Mesothelial cell of epicardium (in vitro differentiated cells): ENCODE measurements at regions not wholly inside any gene's neighbourhood (a gene's known extent, or its start where the extent isn't known, plus 50 kb on each side); places are given as distances from the start of the nearest gene placed in this dataset.

ENCODE experiments used
- DNase-seq, 2 experiments: peaks; one replicate each; pipeline ENCODE4 v3.0.0; 2021; ENCODE audit warnings: low spot score in 2 of 2; ENCODE audit not compliant: unreplicated experiment in 2 of 2
- H3K27ac Mint-ChIP-seq: 2 replicates; pipeline ENCODE4 v1.8.0; 2021; ENCODE audit warnings: mixed read lengths
- H3K27me3 Mint-ChIP-seq: 2 replicates; pipeline ENCODE4 v1.8.0; 2021; ENCODE audit warnings: low read depth, mixed read lengths
- H3K36me3 Mint-ChIP-seq: 2 replicates; pipeline ENCODE4 v1.8.0; 2021; ENCODE audit warnings: mixed read lengths
- H3K4me1 Mint-ChIP-seq: 2 replicates; pipeline ENCODE4 v1.8.0; 2021; ENCODE audit warnings: mixed read lengths
- H3K4me3 Mint-ChIP-seq: 2 replicates; pipeline ENCODE4 v1.8.0; 2021; ENCODE audit warnings: mild to moderate bottlenecking, moderate library complexity, mixed read lengths
- H3K9me3 Mint-ChIP-seq: 2 replicates; pipeline ENCODE4 v1.8.0; 2021; ENCODE audit warnings: mixed read lengths
- CTCF ChIP-seq: fragments of 200-600 bp; sonication (generic); IDR thresholded peaks from one replicate; pipeline ENCODE4 v1.5.0; 2021; ENCODE audit warnings: antibody characterized with exemption; ENCODE audit not compliant: unreplicated experiment

GRCh38 chr1:217141711-217142110, 418.5 kb upstream of the ESRRG start:
- Mint-ChIP-seq H3K9me3 (peaks cover 8% of the 10 kb centered on the region), H3K36me3 (no peaks in the 10 kb centered on the region), H3K27me3 (peaks cover 90% of the 10 kb centered on the region), H3K4me3 (no peak overlapping the region), H3K4me1 (peaks cover 23% of the 10 kb centered on the region), H3K27ac (no peak overlapping the region)
- TF ChIP-seq CTCF: no peak
- no peak for DNase-seq

- peaks cover 31% of the 10 kb centered on the region for H3K4me1 Mint-ChIP-seq
- peaks cover 97% of the 10 kb centered on the region for H3K27me3 Mint-ChIP-seq
- no peaks in the 10 kb centered on the region for H3K36me3 Mint-ChIP-seq
- H3K4me3 Mint-ChIP-seq: peak overlapping the region; percentile 23
- DNase-seq: no peak
- peaks cover 5% of the 10 kb centered on the region for H3K9me3 Mint-ChIP-seq
- TF ChIP-seq CTCF: no peak
- H3K27ac Mint-ChIP-seq: no peak overlapping the region
Measured at GRCh38 chr1:217140041-217140901, 417.0 kb upstream of the ESRRG start.

- peak overlapping the region; percentile 16 for H3K4me3 Mint-ChIP-seq
- peaks cover 38% of the 10 kb centered on the region for H3K4me1 Mint-ChIP-seq
- no peak for DNase-seq
- H3K27ac Mint-ChIP-seq: no peak overlapping the region
- no peak for TF ChIP-seq CTCF
- no peaks in the 10 kb centered on the region for H3K36me3 Mint-ChIP-seq
- H3K27me3 Mint-ChIP-seq: peaks cover 97% of the 10 kb centered on the region
- H3K9me3 Mint-ChIP-seq: no peaks in the 10 kb centered on the region
Measured at GRCh38 chr1:217139513-217139912, 416.3 kb upstream of the ESRRG start.

GRCh38 chr1:217138799-217139466, 415.7 kb upstream of the ESRRG start:
- Mint-ChIP-seq H3K4me1 (peaks cover 44% of the 10 kb centered on the region), H3K36me3 (no peaks in the 10 kb centered on the region), H3K27me3 (peaks cover 97% of the 10 kb centered on the region), H3K9me3 (no peaks in the 10 kb centered on the region), H3K27ac (no peak overlapping the region), H3K4me3 (peak overlapping the region; percentile 28)
- TF ChIP-seq CTCF: no peak
- no peak for DNase-seq

GRCh38 chr1:217138173-217138765, 415.0 kb upstream of the ESRRG start:
- Mint-ChIP-seq H3K4me3 (peak overlapping the region; percentile 19), H3K27ac (no peak overlapping the region), H3K27me3 (peaks cover 97% of the 10 kb centered on the region), H3K36me3 (no peaks in the 10 kb centered on the region), H3K4me1 (peaks cover 44% of the 10 kb centered on the region), H3K9me3 (no peaks in the 10 kb centered on the region)
- no peak for TF ChIP-seq CTCF
- no peak for DNase-seq
